ENCODE measurements at regions not wholly inside any gene's neighbourhood (a gene's known extent, or its start where the extent isn't known, plus 50 kb on each side); places are given as distances from the start of the nearest gene placed in this dataset.

DNA sequence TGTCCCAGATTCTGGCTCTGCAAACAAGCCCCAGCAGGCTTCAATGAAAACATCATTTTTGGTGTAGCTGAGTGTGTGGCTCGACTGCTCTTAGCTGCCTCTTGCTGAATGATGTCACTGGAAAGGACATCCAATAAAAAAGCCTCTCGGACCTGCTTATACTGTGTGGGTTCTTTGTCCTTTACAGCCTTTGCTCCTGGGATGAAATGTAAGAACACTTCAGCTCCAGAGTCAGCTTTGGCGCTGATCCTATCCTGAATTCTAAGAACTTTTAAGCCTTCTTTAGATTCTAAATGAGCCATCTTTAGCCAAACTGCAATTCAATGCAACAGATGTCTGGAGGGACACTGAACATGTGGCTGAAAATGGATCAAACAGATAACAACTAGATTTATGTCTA is 404.6 kb upstream of the C9orf72 start:
- Histone ChIP-seq H3K4me2 (ENCODE audit: control insufficient read depth, insufficient read depth) (no peak overlapping the region), H3K36me3 (ENCODE audit: control insufficient read depth in 2 of 2, insufficient read depth in 2 of 2, low read length in 1 of 2) (no peaks in the 10 kb centered on the region), H3K9ac (ENCODE audit: control insufficient read depth, insufficient read depth, low read length) (no peak overlapping the region), H3K79me2 (ENCODE audit: control insufficient read depth, insufficient read depth, low read length) (no peaks in the 10 kb centered on the region), H4K20me1 (ENCODE audit: control insufficient read depth, insufficient read depth) (no peaks in the 10 kb centered on the region), H3K9me3 (replicated peaks; ENCODE audit: control insufficient read depth, insufficient read depth, low read length) (no peaks in the 10 kb centered on the region), H3K4me3 (no peak overlapping the region), H3K27me3 (replicated peaks in 1 of 2; ENCODE audit: control insufficient read depth in 2 of 2, insufficient read depth in 2 of 2, low read length in 1 of 2) (no peaks in the 10 kb centered on the region; a peak in 1 of 4 replicates), H3K27ac (ENCODE audit: control insufficient read depth, insufficient read depth) (no peak overlapping the region), H2AFZ (ENCODE audit: control insufficient read depth, low read depth, low read length) (no peak overlapping the region), H3K4me1 (ENCODE audit: control insufficient read depth, insufficient read depth, low read length) (no peaks in the 10 kb centered on the region)
- in situ Hi-C loops (cut with MboI): no loop called here
- ChIA-PET RAD21 (ENCODE audit: unreplicated experiment) (no interaction called here), SMC1A (ENCODE audit: uncharacterized antibody, unreplicated experiment) (interaction anchor here (1.7 kb wide), 1 partner anchor 20 kb away, joined by 6 read pairs; no protein-coding TSS in a partner anchor), POLR2A (interaction anchor here (0.7 kb wide), 1 partner anchor 1121 kb away, joined by 3 read pairs; no protein-coding TSS in a partner anchor), CTCF (no interaction called here)
- intact Hi-C loops (cut with micrococcal nuclease; ENCODE audit: unreplicated experiment): no loop called here
- DNase-seq (ENCODE audit: low read depth, low spot score) (no peak), FAIRE-seq (no peak), ATAC-seq (no peak)
- WGBS (ENCODE audit: insufficient coverage, insufficient replicate concordance, low lambda C conversion rate, missing lambda C conversion rate): 24% methylated on average over 3 of the region's 3 CpGs
- BruUV-seq (replicated peaks): no TSS peak
- TF ChIP-seq RBBP5 (conservative IDR thresholded peaks at IDR 0.05) (no peak), BMI1 (IDR thresholded peaks at IDR 0.05; ENCODE audit: borderline replicate concordance) (no peak), LARP7 (IDR thresholded peaks at IDR 0.05) (no peak), HDGF (IDR thresholded peaks at IDR 0.05) (no peak), ZBED1 (IDR thresholded peaks at IDR 0.05; ENCODE audit: borderline replicate concordance) (no peak), EZH2 (IDR thresholded peaks at IDR 0.05; ENCODE audit: borderline replicate concordance, control insufficient read depth, low read depth, low read length) (no peak), POLR2AphosphoS2 (IDR thresholded peaks at IDR 0.05; ENCODE audit: low read depth, low read length) (no peak), JUND (IDR thresholded peaks at IDR 0.05; ENCODE audit: low read depth, low read length) (no peak), CEBPB (IDR thresholded peaks at IDR 0.05; ENCODE audit: borderline replicate concordance in 1 of 2, low read depth in 2 of 2, low read length in 2 of 2) (no peak), MEF2B (IDR thresholded peaks at IDR 0.05; ENCODE audit: partially characterized antibody, poor library complexity, severe bottlenecking) (no peak), PAX8 (IDR thresholded peaks at IDR 0.05) (no peak)
- TF ChIP-seq, protein P1, sequence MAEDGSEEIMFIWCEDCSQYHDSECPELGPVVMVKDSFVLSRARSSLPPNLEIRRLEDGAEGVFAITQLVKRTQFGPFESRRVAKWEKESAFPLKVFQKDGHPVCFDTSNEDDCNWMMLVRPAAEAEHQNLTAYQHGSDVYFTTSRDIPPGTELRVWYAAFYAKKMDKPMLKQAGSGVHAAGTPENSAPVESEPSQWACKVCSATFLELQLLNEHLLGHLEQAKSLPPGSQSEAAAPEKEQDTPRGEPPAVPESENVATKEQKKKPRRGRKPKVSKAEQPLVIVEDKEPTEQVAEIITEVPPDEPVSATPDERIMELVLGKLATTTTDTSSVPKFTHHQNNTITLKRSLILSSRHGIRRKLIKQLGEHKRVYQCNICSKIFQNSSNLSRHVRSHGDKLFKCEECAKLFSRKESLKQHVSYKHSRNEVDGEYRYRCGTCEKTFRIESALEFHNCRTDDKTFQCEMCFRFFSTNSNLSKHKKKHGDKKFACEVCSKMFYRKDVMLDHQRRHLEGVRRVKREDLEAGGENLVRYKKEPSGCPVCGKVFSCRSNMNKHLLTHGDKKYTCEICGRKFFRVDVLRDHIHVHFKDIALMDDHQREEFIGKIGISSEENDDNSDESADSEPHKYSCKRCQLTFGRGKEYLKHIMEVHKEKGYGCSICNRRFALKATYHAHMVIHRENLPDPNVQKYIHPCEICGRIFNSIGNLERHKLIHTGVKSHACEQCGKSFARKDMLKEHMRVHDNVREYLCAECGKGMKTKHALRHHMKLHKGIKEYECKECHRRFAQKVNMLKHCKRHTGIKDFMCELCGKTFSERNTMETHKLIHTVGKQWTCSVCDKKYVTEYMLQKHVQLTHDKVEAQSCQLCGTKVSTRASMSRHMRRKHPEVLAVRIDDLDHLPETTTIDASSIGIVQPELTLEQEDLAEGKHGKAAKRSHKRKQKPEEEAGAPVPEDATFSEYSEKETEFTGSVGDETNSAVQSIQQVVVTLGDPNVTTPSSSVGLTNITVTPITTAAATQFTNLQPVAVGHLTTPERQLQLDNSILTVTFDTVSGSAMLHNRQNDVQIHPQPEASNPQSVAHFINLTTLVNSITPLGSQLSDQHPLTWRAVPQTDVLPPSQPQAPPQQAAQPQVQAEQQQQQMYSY (CRISPR knock-in tag; IDR thresholded peaks at IDR 0.05): no peak
- TF ChIP-seq, protein P2, sequence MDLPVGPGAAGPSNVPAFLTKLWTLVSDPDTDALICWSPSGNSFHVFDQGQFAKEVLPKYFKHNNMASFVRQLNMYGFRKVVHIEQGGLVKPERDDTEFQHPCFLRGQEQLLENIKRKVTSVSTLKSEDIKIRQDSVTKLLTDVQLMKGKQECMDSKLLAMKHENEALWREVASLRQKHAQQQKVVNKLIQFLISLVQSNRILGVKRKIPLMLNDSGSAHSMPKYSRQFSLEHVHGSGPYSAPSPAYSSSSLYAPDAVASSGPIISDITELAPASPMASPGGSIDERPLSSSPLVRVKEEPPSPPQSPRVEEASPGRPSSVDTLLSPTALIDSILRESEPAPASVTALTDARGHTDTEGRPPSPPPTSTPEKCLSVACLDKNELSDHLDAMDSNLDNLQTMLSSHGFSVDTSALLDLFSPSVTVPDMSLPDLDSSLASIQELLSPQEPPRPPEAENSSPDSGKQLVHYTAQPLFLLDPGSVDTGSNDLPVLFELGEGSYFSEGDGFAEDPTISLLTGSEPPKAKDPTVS (IDR thresholded peaks at IDR 0.05; ENCODE audit: low read depth, low read length): no peak
